Skeletal muscle tissue (tissue), 3 donors: ENCODE measurements at regions not wholly inside any gene's neighbourhood (a gene's known extent, or its start where the extent isn't known, plus 50 kb on each side); places are given as distances from the start of the nearest gene placed in this dataset.
"Not testable (repeated sequence)": the region's sequence is repeated elsewhere in the genome, so short reads cannot be mapped to it uniquely, and the experiment has no call there.

Experiments
- H3K27ac ChIP-seq: one replicate; pipeline ENCODE4 v1.7.0; 2013; ENCODE audit warnings: mild to moderate bottlenecking, low read depth, low read length, inconsistent platforms
- H3K27me3 ChIP-seq, 3 donors: one replicate each; pipeline ENCODE4 v1.7.0; 2013; ENCODE audit warnings: low read length in 3 of 3; ENCODE audit not compliant: control insufficient read depth in 3 of 3, insufficient read depth in 3 of 3
- H3K36me3 ChIP-seq, 3 donors: one replicate each; pipeline ENCODE4 v1.7.0; 2013; ENCODE audit warnings: low read length in 3 of 3; ENCODE audit not compliant: control insufficient read depth in 3 of 3, insufficient read depth in 3 of 3
- H3K4me1 ChIP-seq, 3 donors: one replicate each; pipeline ENCODE4 v1.7.0; 2013; ENCODE audit warnings: low read length in 3 of 3, mild to moderate bottlenecking in 3 of 3; ENCODE audit not compliant: control insufficient read depth in 3 of 3, insufficient read depth in 3 of 3
- H3K4me3 ChIP-seq, 3 donors: one replicate each; pipeline ENCODE4 v1.7.0; 2013; ENCODE audit warnings: low read length in 3 of 3
- H3K9ac ChIP-seq, 3 donors: one replicate each; pipeline ENCODE4 v1.7.0; 2013; ENCODE audit warnings: low read length in 3 of 3, mild to moderate bottlenecking in 3 of 3, moderate library complexity in 2 of 3, low read depth in 1 of 3
- H3K9me3 ChIP-seq, 3 donors: one replicate each; pipeline ENCODE4 v1.7.0; 2013; ENCODE audit warnings: low read length in 3 of 3; ENCODE audit not compliant: control insufficient read depth in 3 of 3
- donor health status: Osteomylitis.

DNA sequence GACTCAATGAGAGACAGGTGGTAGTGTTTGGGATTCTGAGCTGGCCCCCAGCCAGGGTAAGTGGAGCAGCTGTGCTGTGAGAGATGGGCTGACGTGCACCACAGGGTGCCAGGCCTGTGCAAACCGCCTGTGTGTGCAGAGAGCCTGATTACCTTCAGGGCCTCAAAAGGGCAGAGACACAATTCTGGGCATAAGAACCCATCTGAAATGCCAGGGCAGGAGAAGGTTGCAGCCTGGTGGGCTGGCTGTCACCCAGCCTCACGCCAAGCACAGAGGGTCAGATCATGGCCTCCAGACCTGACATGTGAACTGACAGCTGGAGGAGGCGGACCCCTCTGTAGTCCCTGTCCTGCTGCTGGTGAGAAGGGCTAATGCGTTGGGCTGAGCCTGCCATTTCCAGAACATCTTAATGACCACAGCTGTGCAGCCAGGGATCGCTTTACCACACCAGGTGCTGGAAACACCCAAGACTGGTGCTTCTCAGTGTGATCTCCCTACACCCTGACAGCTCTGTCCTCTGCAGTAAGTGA lies 100.9 kb downstream of the ARL4C start:
- Histone ChIP-seq H3K27me3 (no peaks in the 10 kb centered on the region), H3K27ac (no peak overlapping the region)

GRCh38 chr2:234394450-234394849 lies 102.4 kb downstream of the ARL4C start:
- no peaks in the 10 kb centered on the region for H3K27me3 ChIP-seq
- no peaks in the 10 kb centered on the region for H3K9me3 ChIP-seq
- no peaks in the 10 kb centered on the region for H3K36me3 ChIP-seq
- no peak overlapping the region for H3K27ac ChIP-seq
- H3K4me3 ChIP-seq = no peak overlapping the region
- H3K9ac ChIP-seq = no peak overlapping the region
- H3K4me1 ChIP-seq = peaks cover 0 to 7% (median 3%) of the 10 kb centered on the region in 3 donors

More for the DNA sequence above, 100.9 kb downstream of the ARL4C start:
- H3K4me1 ChIP-seq = peaks cover 0 to 7% (median 3%) of the 10 kb centered on the region in 3 donors
- no peaks in the 10 kb centered on the region for H3K36me3 ChIP-seq
- H3K4me3 ChIP-seq = no peak overlapping the region
- H3K9me3 ChIP-seq = no peaks in the 10 kb centered on the region
- no peak overlapping the region for H3K9ac ChIP-seq

DNA sequence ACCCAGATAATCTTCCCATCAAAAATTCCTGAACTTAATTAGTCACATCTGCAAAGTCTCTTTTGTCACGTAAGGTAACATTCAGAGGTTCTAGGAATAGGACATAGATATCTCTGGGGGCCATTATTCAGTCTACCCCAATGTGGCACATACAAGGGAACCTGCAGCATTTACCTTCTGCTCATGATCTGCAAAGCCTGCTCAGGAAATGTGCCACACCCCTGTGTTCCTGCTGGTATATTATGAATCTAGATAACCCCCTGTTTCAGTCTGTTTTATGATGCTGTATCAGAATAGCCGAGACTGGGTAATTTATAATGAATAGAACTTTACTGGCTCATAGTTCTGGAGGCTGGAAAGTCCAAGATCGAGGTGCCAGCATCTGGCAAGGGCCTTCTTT lies 103.5 kb downstream of the ARL4C start:
- H3K27me3 ChIP-seq = no peaks in the 10 kb centered on the region
- H3K36me3 ChIP-seq = no peaks in the 10 kb centered on the region
- peaks cover 0 to 7% (median 3%) of the 10 kb centered on the region in 3 donors for H3K4me1 ChIP-seq
- H3K9ac ChIP-seq = no peak overlapping the region
- H3K4me3 ChIP-seq = no peak overlapping the region
- H3K27ac ChIP-seq = no peak overlapping the region
- H3K9me3 ChIP-seq = no peaks in the 10 kb centered on the region

GRCh38 chr2:234392041-234392615 lies 104.8 kb downstream of the ARL4C start:
- H3K4me1 ChIP-seq = peaks cover 0 to 7% (median 3%) of the 10 kb centered on the region in 3 donors

GRCh38 chr2:234391625-234392024 lies 105.3 kb downstream of the ARL4C start:
- Histone ChIP-seq H3K4me3 (no peak overlapping the region), H3K4me1 (peaks cover 0 to 7% (median 1%) of the 10 kb centered on the region in 3 donors), H3K27me3 (no peaks in the 10 kb centered on the region), H3K9ac (no peak overlapping the region), H3K36me3 (no peaks in the 10 kb centered on the region), H3K9me3 (no peaks in the 10 kb centered on the region), H3K27ac (no peak overlapping the region)

More at GRCh38 chr2:234392041-234392615, 104.8 kb downstream of the ARL4C start:
- Histone ChIP-seq H3K36me3 (no peaks in the 10 kb centered on the region), H3K27me3 (no peaks in the 10 kb centered on the region), H3K27ac (no peak overlapping the region), H3K9me3 (no peaks in the 10 kb centered on the region), H3K4me3 (no peak overlapping the region), H3K9ac (no peak overlapping the region)

DNA sequence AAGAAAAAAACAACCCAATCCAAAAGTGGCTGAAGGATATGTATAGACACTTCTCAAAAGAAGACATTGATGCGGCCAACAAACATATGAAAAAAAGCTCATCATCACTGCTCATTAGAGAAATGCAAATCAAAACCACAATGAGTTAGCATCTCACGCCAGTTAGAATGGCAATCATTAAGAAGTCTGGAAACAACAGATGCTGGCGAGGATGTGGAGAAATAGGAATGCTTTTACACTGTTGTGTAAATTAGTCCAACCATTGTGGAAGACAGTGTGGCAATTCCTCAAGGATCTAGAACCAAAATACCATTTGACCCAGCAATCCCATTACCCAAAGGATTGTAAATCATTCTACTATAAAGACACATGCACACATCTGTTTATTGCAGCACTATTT lies 107.2 kb downstream of the ARL4C start:
- not testable (repeated sequence) for H3K4me3 ChIP-seq, H3K9me3 ChIP-seq, H3K27me3 ChIP-seq

GRCh38 chr2:234388591-234388990 lies 108.3 kb downstream of the ARL4C start:
- H3K36me3 ChIP-seq = no peaks in the 10 kb centered on the region
- H3K9ac ChIP-seq = no peak overlapping the region
- no peaks in the 10 kb centered on the region for H3K27me3 ChIP-seq
- H3K4me1 ChIP-seq = no peaks in the 10 kb centered on the region
- no peak overlapping the region for H3K27ac ChIP-seq
- H3K9me3 ChIP-seq = no peaks in the 10 kb centered on the region
- no peak overlapping the region for H3K4me3 ChIP-seq

More for the DNA sequence above, 107.2 kb downstream of the ARL4C start:
- H3K36me3 ChIP-seq, H3K9ac ChIP-seq, H3K4me1 ChIP-seq, H3K27ac ChIP-seq: not testable (repeated sequence)

GRCh38 chr2:234386971-234387370 lies 109.9 kb downstream of the ARL4C start:
- Histone ChIP-seq H3K36me3 (no peaks in the 10 kb centered on the region), H3K4me3 (no peak overlapping the region), H3K4me1 (no peaks in the 10 kb centered on the region), H3K27me3 (no peaks in the 10 kb centered on the region), H3K27ac (no peak overlapping the region), H3K9ac (no peak overlapping the region), H3K9me3 (no peaks in the 10 kb centered on the region)

DNA sequence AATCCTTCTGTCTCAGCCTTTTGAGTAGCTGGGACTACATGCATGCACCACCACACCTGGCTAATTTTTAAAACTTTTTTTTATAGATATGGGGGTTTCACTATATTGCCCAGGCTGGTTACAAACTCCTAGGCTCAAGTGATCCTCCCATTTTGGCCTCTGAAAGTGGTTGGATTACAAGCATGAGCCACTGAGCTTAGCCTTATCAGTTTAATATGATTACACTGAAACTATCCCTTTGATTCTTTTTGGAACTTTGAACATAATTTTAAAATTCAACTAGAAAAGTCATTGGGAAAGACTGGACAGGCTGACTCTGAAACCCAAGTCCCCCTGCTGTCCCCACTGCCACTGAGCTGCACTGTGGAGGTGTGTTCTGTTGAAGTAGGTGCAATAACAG lies 114.8 kb downstream of the ARL4C start:
- no peaks in the 10 kb centered on the region for H3K36me3 ChIP-seq
- H3K4me1 ChIP-seq = peaks cover 0 to 5% (median 0%) of the 10 kb centered on the region in 3 donors
- no peak overlapping the region for H3K4me3 ChIP-seq
- H3K9me3 ChIP-seq = no peaks in the 10 kb centered on the region
- no peak overlapping the region for H3K27ac ChIP-seq
- no peak overlapping the region for H3K9ac ChIP-seq
- no peaks in the 10 kb centered on the region for H3K27me3 ChIP-seq

GRCh38 chr2:234378958-234379357 lies 117.9 kb downstream of the ARL4C start:
- H3K9ac ChIP-seq, H3K36me3 ChIP-seq, H3K27me3 ChIP-seq, H3K4me1 ChIP-seq, H3K4me3 ChIP-seq, H3K27ac ChIP-seq, H3K9me3 ChIP-seq: not testable (repeated sequence)
